T-helper 2 cell treated with Interferon-gamma antibody and Interleukin-4, amounts not matched to agents 5 μg/mL and 100 μg/mL, for 36 hours (primary cell): ENCODE measurements at regions not wholly inside any gene's neighbourhood (a gene's known extent, or its start where the extent isn't known, plus 50 kb on each side); places are given as distances from the start of the nearest gene placed in this dataset.

Source experiments
- DNase-seq: peaks from one replicate; pipeline ENCODE4 v3.0.0; 2021; ENCODE audit warnings: low spot score
- H3K27ac Mint-ChIP-seq: one replicate; pipeline ENCODE4 v1.8.0; 2021; ENCODE audit warnings: mild to moderate bottlenecking, mixed read lengths
- H3K27me3 Mint-ChIP-seq: one replicate; pipeline ENCODE4 v1.8.0; 2021; ENCODE audit warnings: low read depth, mixed read lengths
- H3K36me3 Mint-ChIP-seq: one replicate; pipeline ENCODE4 v1.8.0; 2021; ENCODE audit warnings: low read depth, mixed read lengths
- H3K4me1 Mint-ChIP-seq: one replicate; pipeline ENCODE4 v1.8.0; 2021; ENCODE audit warnings: low read depth, mixed read lengths
- H3K4me3 Mint-ChIP-seq: one replicate; pipeline ENCODE4 v1.8.0; 2022; ENCODE audit warnings: mild to moderate bottlenecking, moderate library complexity, mixed read lengths
- H3K9me3 Mint-ChIP-seq: one replicate; pipeline ENCODE4 v1.8.0; 2021; ENCODE audit warnings: mixed read lengths

- H3K4me1 Mint-ChIP-seq = no peaks in the 10 kb centered on the region
- DNase-seq = no peak
- H3K4me3 Mint-ChIP-seq = no peak overlapping the region
- H3K27me3 Mint-ChIP-seq = no peaks in the 10 kb centered on the region
- no peaks in the 10 kb centered on the region for H3K36me3 Mint-ChIP-seq
- H3K9me3 Mint-ChIP-seq = peaks cover 17% of the 10 kb centered on the region
- no peak overlapping the region for H3K27ac Mint-ChIP-seq
Measured at GRCh38 chr10:53749439-53749838, 976.9 kb upstream of the MBL2 start.

GRCh38 chr10:53748319-53748718 is 975.7 kb upstream of the MBL2 start:
- no peaks in the 10 kb centered on the region for H3K36me3 Mint-ChIP-seq
- no peak overlapping the region for H3K4me3 Mint-ChIP-seq
- no peak for DNase-seq
- no peaks in the 10 kb centered on the region for H3K4me1 Mint-ChIP-seq
- peaks cover 25% of the 10 kb centered on the region for H3K9me3 Mint-ChIP-seq
- no peaks in the 10 kb centered on the region for H3K27me3 Mint-ChIP-seq
- no peak overlapping the region for H3K27ac Mint-ChIP-seq

- Mint-ChIP-seq H3K36me3 (no peaks in the 10 kb centered on the region), H3K9me3 (peaks cover 25% of the 10 kb centered on the region), H3K4me3 (no peak overlapping the region)
Measured at GRCh38 chr10:53744746-53745145, 972.2 kb upstream of the MBL2 start.

GRCh38 chr10:53744176-53744575 is 971.6 kb upstream of the MBL2 start:
- Mint-ChIP-seq H3K4me1 (no peaks in the 10 kb centered on the region), H3K4me3 (no peak overlapping the region), H3K36me3 (no peaks in the 10 kb centered on the region), H3K9me3 (peaks cover 22% of the 10 kb centered on the region), H3K27me3 (no peaks in the 10 kb centered on the region), H3K27ac (no peak overlapping the region)
- no peak for DNase-seq

More at GRCh38 chr10:53744746-53745145, 972.2 kb upstream of the MBL2 start:
- Mint-ChIP-seq H3K27ac (no peak overlapping the region), H3K4me1 (no peaks in the 10 kb centered on the region), H3K27me3 (no peaks in the 10 kb centered on the region)
- no peak for DNase-seq

GRCh38 chr10:53737132-53737531 is 964.5 kb upstream of the MBL2 start:
- DNase-seq = no peak
- Mint-ChIP-seq H3K27me3 (no peaks in the 10 kb centered on the region), H3K36me3 (no peaks in the 10 kb centered on the region), H3K4me1 (no peaks in the 10 kb centered on the region), H3K27ac (no peak overlapping the region), H3K4me3 (no peak overlapping the region), H3K9me3 (peaks cover 15% of the 10 kb centered on the region)

GRCh38 chr10:53726921-53727320 is 954.3 kb upstream of the MBL2 start:
- no peaks in the 10 kb centered on the region for H3K36me3 Mint-ChIP-seq
- no peaks in the 10 kb centered on the region for H3K4me1 Mint-ChIP-seq
- no peak overlapping the region for H3K27ac Mint-ChIP-seq
- no peaks in the 10 kb centered on the region for H3K27me3 Mint-ChIP-seq
- no peak overlapping the region for H3K4me3 Mint-ChIP-seq
- H3K9me3 Mint-ChIP-seq = peaks cover 32% of the 10 kb centered on the region
- no peak for DNase-seq

- Mint-ChIP-seq H3K9me3 (peaks cover 25% of the 10 kb centered on the region), H3K27me3 (no peaks in the 10 kb centered on the region), H3K4me1 (no peaks in the 10 kb centered on the region), H3K27ac (no peak overlapping the region), H3K36me3 (no peaks in the 10 kb centered on the region), H3K4me3 (no peak overlapping the region)
- DNase-seq = no peak
Measured at GRCh38 chr10:53724581-53724980, 952.0 kb upstream of the MBL2 start.

GRCh38 chr10:53719658-53720057 is 947.1 kb upstream of the MBL2 start:
- Mint-ChIP-seq H3K27me3 (no peaks in the 10 kb centered on the region), H3K4me3 (no peak overlapping the region), H3K27ac (no peak overlapping the region), H3K36me3 (no peaks in the 10 kb centered on the region), H3K9me3 (peaks cover 14% of the 10 kb centered on the region), H3K4me1 (no peaks in the 10 kb centered on the region)
- no peak for DNase-seq

- no peak overlapping the region for H3K27ac Mint-ChIP-seq
- no peak overlapping the region for H3K4me3 Mint-ChIP-seq
- H3K36me3 Mint-ChIP-seq = no peaks in the 10 kb centered on the region
- peaks cover 7% of the 10 kb centered on the region for H3K9me3 Mint-ChIP-seq
- no peaks in the 10 kb centered on the region for H3K4me1 Mint-ChIP-seq
- no peak for DNase-seq
- H3K27me3 Mint-ChIP-seq = no peaks in the 10 kb centered on the region
Measured at GRCh38 chr10:53716156-53716555, 943.6 kb upstream of the MBL2 start.

GRCh38 chr10:53713431-53713830 is 940.8 kb upstream of the MBL2 start:
- H3K4me1 Mint-ChIP-seq = no peaks in the 10 kb centered on the region
- no peak for DNase-seq
- no peaks in the 10 kb centered on the region for H3K27me3 Mint-ChIP-seq
- H3K36me3 Mint-ChIP-seq = no peaks in the 10 kb centered on the region
- no peak overlapping the region for H3K4me3 Mint-ChIP-seq
- H3K27ac Mint-ChIP-seq = no peak overlapping the region
- peaks cover 13% of the 10 kb centered on the region for H3K9me3 Mint-ChIP-seq

- no peaks in the 10 kb centered on the region for H3K36me3 Mint-ChIP-seq
- no peaks in the 10 kb centered on the region for H3K27me3 Mint-ChIP-seq
- peaks cover 30% of the 10 kb centered on the region for H3K9me3 Mint-ChIP-seq
- no peak overlapping the region for H3K4me3 Mint-ChIP-seq
- no peak for DNase-seq
- no peaks in the 10 kb centered on the region for H3K4me1 Mint-ChIP-seq
- H3K27ac Mint-ChIP-seq = no peak overlapping the region
Measured at GRCh38 chr10:53702489-53702888, 929.9 kb upstream of the MBL2 start.

GRCh38 chr10:53701213-53701612 is 928.6 kb upstream of the MBL2 start:
- no peaks in the 10 kb centered on the region for H3K4me1 Mint-ChIP-seq
- H3K27me3 Mint-ChIP-seq = no peaks in the 10 kb centered on the region
- H3K9me3 Mint-ChIP-seq = peaks cover 21% of the 10 kb centered on the region
- H3K27ac Mint-ChIP-seq = no peak overlapping the region
- DNase-seq = no peak
- H3K36me3 Mint-ChIP-seq = no peaks in the 10 kb centered on the region
- H3K4me3 Mint-ChIP-seq = no peak overlapping the region

- no peak overlapping the region for H3K27ac Mint-ChIP-seq
- H3K27me3 Mint-ChIP-seq = no peaks in the 10 kb centered on the region
- no peak for DNase-seq
- no peaks in the 10 kb centered on the region for H3K4me1 Mint-ChIP-seq
- H3K9me3 Mint-ChIP-seq = peaks cover 20% of the 10 kb centered on the region
- H3K36me3 Mint-ChIP-seq = no peaks in the 10 kb centered on the region
- H3K4me3 Mint-ChIP-seq = no peak overlapping the region
Measured at GRCh38 chr10:53700278-53700677, 927.7 kb upstream of the MBL2 start.

GRCh38 chr10:53699684-53700083 is 927.1 kb upstream of the MBL2 start:
- H3K27me3 Mint-ChIP-seq = no peaks in the 10 kb centered on the region
- H3K4me1 Mint-ChIP-seq = no peaks in the 10 kb centered on the region
- no peak for DNase-seq
- H3K4me3 Mint-ChIP-seq = no peak overlapping the region
- no peaks in the 10 kb centered on the region for H3K36me3 Mint-ChIP-seq
- H3K27ac Mint-ChIP-seq = no peak overlapping the region
- H3K9me3 Mint-ChIP-seq = peaks cover 20% of the 10 kb centered on the region

GRCh38 chr10:53699231-53699630 is 926.6 kb upstream of the MBL2 start:
- H3K4me1 Mint-ChIP-seq = no peaks in the 10 kb centered on the region
- H3K9me3 Mint-ChIP-seq = peaks cover 21% of the 10 kb centered on the region
- H3K27ac Mint-ChIP-seq = no peak overlapping the region
- H3K36me3 Mint-ChIP-seq = no peaks in the 10 kb centered on the region
- H3K4me3 Mint-ChIP-seq = no peak overlapping the region
- no peaks in the 10 kb centered on the region for H3K27me3 Mint-ChIP-seq
- DNase-seq = no peak
